Osteoblast (primary cell): ENCODE measurements at regions not wholly inside any gene's neighbourhood (a gene's known extent, or its start where the extent isn't known, plus 50 kb on each side); places are given as distances from the start of the nearest gene placed in this dataset.
A peak's percentile ranks its signal among the peaks of the same experiment; 100 is the strongest.
"Not testable (repeated sequence)": the region's sequence is repeated elsewhere in the genome, so short reads cannot be mapped to it uniquely, and the experiment has no call there.

Source experiments
- DNase-seq: peaks from one replicate; pipeline ENCODE4 v3.0.0; 2011; ENCODE audit warnings: low spot score, mixed read lengths; ENCODE audit not compliant: insufficient read length; ENCODE audit errors: missing footprints
- H2AFZ ChIP-seq: 2 replicates; pipeline ENCODE4 v1.6.0; 2011; ENCODE audit warnings: mild to moderate bottlenecking, low read length
- H3K27ac ChIP-seq: 2 replicates; pipeline ENCODE4 v1.5.1; 2011; ENCODE audit warnings: mild to moderate bottlenecking, low read depth, low read length, moderate library complexity
- H3K27me3 ChIP-seq: 2 replicates; pipeline ENCODE4 v1.6.0; 2012; ENCODE audit warnings: mild to moderate bottlenecking, control low read depth, inconsistent platforms, low read length, moderate library complexity; ENCODE audit not compliant: insufficient read depth
- H3K36me3 ChIP-seq: 2 replicates; pipeline ENCODE4 v1.5.1; 2011; ENCODE audit warnings: mild to moderate bottlenecking, low read length, control low read depth, moderate library complexity; ENCODE audit not compliant: insufficient read depth
- H3K4me1 ChIP-seq: 2 replicates; pipeline ENCODE4 v1.5.1; 2011; ENCODE audit warnings: mild to moderate bottlenecking, low read length, control low read depth, moderate library complexity; ENCODE audit not compliant: insufficient read depth
- H3K4me2 ChIP-seq: 2 replicates; pipeline ENCODE4 v1.6.0; 2011; ENCODE audit warnings: mild to moderate bottlenecking, low read length; ENCODE audit not compliant: insufficient read depth
- H3K4me3 ChIP-seq: fragments of 200-600 bp; sonication (generic); 3 replicates; pipeline ENCODE4 v1.5.1; 2012; ENCODE audit warnings: mild to moderate bottlenecking, low read length, inconsistent platforms; ENCODE audit not compliant: insufficient read depth
- H3K79me2 ChIP-seq: 2 replicates; pipeline ENCODE4 v1.6.0; 2012; ENCODE audit warnings: mild to moderate bottlenecking, low read length, control low read depth, inconsistent platforms; ENCODE audit not compliant: insufficient read depth
- H3K9me3 ChIP-seq: 2 replicates; pipeline ENCODE4 v1.5.1; 2011; ENCODE audit warnings: low read depth, low read length, control low read depth
- H4K20me1 ChIP-seq: 2 replicates; pipeline ENCODE4 v1.6.0; 2012; ENCODE audit warnings: mild to moderate bottlenecking, low read length, control low read depth; ENCODE audit not compliant: insufficient read depth
- TF ChIP-seq, protein P1 (sequence below): IDR thresholded peaks from 2 replicates; pipeline ENCODE4 v1.5.1; 2011; ENCODE audit warnings: mild to moderate bottlenecking, low read depth, low read length, moderate library complexity; ENCODE audit errors: extremely low read depth

DNA sequence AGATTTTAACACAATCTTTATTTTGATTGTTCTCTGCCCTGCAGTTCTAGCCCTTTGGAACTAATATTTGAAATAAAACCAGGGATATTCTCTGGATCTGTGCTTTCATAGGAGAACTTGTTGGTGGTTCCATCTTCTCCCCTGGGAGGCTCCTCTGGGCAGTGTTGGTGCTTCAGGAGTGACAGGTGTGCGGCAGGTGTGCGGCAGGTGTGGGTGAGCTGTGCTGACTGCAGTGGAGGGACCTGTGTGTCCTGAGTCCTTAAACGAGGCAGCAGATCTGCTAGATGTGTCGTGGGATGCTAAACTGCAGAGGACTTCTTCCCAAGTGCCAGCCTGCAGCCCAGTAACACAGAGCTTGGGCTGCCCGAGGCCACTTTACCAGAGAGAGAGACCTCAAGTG, 98.4 kb downstream of the LYZL1 start:
- H4K20me1 ChIP-seq, result no peaks in the 10 kb centered on the region
- H3K9me3 ChIP-seq, result no peaks in the 10 kb centered on the region
- H3K36me3 ChIP-seq, result no peaks in the 10 kb centered on the region
- no peaks in the 10 kb centered on the region for H3K4me1 ChIP-seq
- TF ChIP-seq, protein P1, sequence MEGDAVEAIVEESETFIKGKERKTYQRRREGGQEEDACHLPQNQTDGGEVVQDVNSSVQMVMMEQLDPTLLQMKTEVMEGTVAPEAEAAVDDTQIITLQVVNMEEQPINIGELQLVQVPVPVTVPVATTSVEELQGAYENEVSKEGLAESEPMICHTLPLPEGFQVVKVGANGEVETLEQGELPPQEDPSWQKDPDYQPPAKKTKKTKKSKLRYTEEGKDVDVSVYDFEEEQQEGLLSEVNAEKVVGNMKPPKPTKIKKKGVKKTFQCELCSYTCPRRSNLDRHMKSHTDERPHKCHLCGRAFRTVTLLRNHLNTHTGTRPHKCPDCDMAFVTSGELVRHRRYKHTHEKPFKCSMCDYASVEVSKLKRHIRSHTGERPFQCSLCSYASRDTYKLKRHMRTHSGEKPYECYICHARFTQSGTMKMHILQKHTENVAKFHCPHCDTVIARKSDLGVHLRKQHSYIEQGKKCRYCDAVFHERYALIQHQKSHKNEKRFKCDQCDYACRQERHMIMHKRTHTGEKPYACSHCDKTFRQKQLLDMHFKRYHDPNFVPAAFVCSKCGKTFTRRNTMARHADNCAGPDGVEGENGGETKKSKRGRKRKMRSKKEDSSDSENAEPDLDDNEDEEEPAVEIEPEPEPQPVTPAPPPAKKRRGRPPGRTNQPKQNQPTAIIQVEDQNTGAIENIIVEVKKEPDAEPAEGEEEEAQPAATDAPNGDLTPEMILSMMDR, result no peak
- H3K27ac ChIP-seq, result no peak overlapping the region
- no peaks in the 10 kb centered on the region for H3K79me2 ChIP-seq
- DNase-seq, result no peak
- H3K4me3 ChIP-seq, result no peak overlapping the region
- H3K4me2 ChIP-seq, result no peak overlapping the region
- peak overlapping the region; percentile 41 for H2AFZ ChIP-seq
- no peaks in the 10 kb centered on the region for H3K27me3 ChIP-seq

GRCh38 chr10:29388112-29388511, 99.2 kb downstream of the LYZL1 start:
- H4K20me1 ChIP-seq, H3K27me3 ChIP-seq, H3K4me3 ChIP-seq, H3K9me3 ChIP-seq, DNase-seq, H3K4me1 ChIP-seq, H3K79me2 ChIP-seq, H2AFZ ChIP-seq, H3K27ac ChIP-seq, H3K36me3 ChIP-seq, H3K4me2 ChIP-seq: not testable (repeated sequence)

DNA sequence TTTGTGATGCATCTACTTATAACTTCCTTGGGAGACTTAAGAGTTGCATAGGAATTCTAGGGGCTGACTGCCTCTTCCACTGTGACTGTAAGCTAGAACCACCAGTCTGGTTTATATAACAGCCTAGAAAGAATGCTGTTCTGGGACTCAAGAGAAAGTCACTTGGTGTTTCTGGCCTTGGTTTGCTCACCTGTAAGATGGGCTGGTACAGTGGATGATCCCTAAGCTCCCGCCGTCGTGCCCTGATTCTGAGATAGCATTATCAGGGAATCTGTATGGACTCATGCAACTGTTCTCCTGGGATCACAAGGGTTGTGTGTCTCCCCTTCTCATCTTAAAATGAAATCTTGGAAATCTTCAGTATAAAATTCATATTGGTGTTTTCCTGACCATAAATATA, 100.6 kb downstream of the LYZL1 start:
- Histone ChIP-seq H3K79me2 (no peaks in the 10 kb centered on the region), H3K36me3 (no peaks in the 10 kb centered on the region), H4K20me1 (no peaks in the 10 kb centered on the region), H3K27me3 (peaks cover 6% of the 10 kb centered on the region), H3K4me3 (peak overlapping the region; percentile 29), H2AFZ (peak overlapping the region; percentile 88), H3K9me3 (no peaks in the 10 kb centered on the region), H3K4me1 (no peaks in the 10 kb centered on the region), H3K4me2 (peak overlapping the region; percentile 59), H3K27ac (no peak overlapping the region)
- DNase-seq, result no peak
- TF ChIP-seq, protein P1, result no peak

- peak; percentile 77 for DNase-seq
- Histone ChIP-seq H3K36me3 (no peaks in the 10 kb centered on the region), H3K27ac (no peak overlapping the region), H3K4me3 (peak overlapping the region; percentile 29), H2AFZ (peak overlapping the region; percentile 88), H3K4me1 (no peaks in the 10 kb centered on the region), H3K9me3 (no peaks in the 10 kb centered on the region), H3K79me2 (no peaks in the 10 kb centered on the region), H3K4me2 (peak overlapping the region; percentile 59), H4K20me1 (no peaks in the 10 kb centered on the region), H3K27me3 (peaks cover 9% of the 10 kb centered on the region)
- TF ChIP-seq, protein P1, result no peak
Observed at GRCh38 chr10:29389935-29390334, 101.1 kb downstream of the LYZL1 start.
